ENCODE measurements at regions not wholly inside any gene's neighbourhood (a gene's known extent, or its start where the extent isn't known, plus 50 kb on each side); places are given as distances from the start of the nearest gene placed in this dataset.
A peak's percentile ranks its signal among the peaks of the same experiment; 100 is the strongest.
"Not testable (repeated sequence)": the region's sequence is repeated elsewhere in the genome, so short reads cannot be mapped to it uniquely, and the experiment has no call there.

GRCh38 chr5:89377767-89378455, 494.9 kb upstream of the MEF2C start:
- DNase-seq, result no peak

- peak; percentile 1 to 85 for DNase-seq
Measured at GRCh38 chr5:89374818-89375521, 492.0 kb upstream of the MEF2C start.

- peak; percentile 66 to 93 for DNase-seq
Measured at GRCh38 chr5:89374144-89374784, 491.3 kb upstream of the MEF2C start.

- DNase-seq, result no peak
Measured at GRCh38 chr5:89372176-89372575, 489.2 kb upstream of the MEF2C start.

- DNase-seq, result no peak
Measured at GRCh38 chr5:89371646-89372045, 488.7 kb upstream of the MEF2C start.

- no peak for DNase-seq
Measured at GRCh38 chr5:89359046-89359445, 476.1 kb upstream of the MEF2C start.

GRCh38 chr5:89353837-89354551, 471.0 kb upstream of the MEF2C start:
- DNase-seq, result no peak

- no peak for DNase-seq
Measured at GRCh38 chr5:89351975-89352374, 469.0 kb upstream of the MEF2C start.

GRCh38 chr5:89351222-89351621, 468.2 kb upstream of the MEF2C start:
- no peak for DNase-seq

GRCh38 chr5:89350684-89351083, 467.7 kb upstream of the MEF2C start:
- no peak for DNase-seq

- peak in 1 of 2 experiments; percentile 13 for DNase-seq
Measured at GRCh38 chr5:89349246-89349980, 466.4 kb upstream of the MEF2C start.

GRCh38 chr5:89346573-89346972, 463.6 kb upstream of the MEF2C start:
- DNase-seq, result no peak

GRCh38 chr5:89343666-89344065, 460.7 kb upstream of the MEF2C start:
- peak in 1 of 2 experiments; percentile 13 for DNase-seq

- DNase-seq, result no peak
Measured at GRCh38 chr5:89342106-89342876, 459.3 kb upstream of the MEF2C start.

GRCh38 chr5:89338935-89339334, 456.0 kb upstream of the MEF2C start:
- DNase-seq, result no peak

- DNase-seq, result no peak
Measured at GRCh38 chr5:89336111-89336510, 453.1 kb upstream of the MEF2C start.

- DNase-seq, result no peak
Measured at GRCh38 chr5:89330140-89330539, 447.2 kb upstream of the MEF2C start.

- no peak for DNase-seq
Measured at GRCh38 chr5:89327608-89328007, 444.6 kb upstream of the MEF2C start.

GRCh38 chr5:89324990-89325389, 442.0 kb upstream of the MEF2C start:
- no peak for DNase-seq

- no peak for DNase-seq
Measured at GRCh38 chr5:89320421-89321277, 437.7 kb upstream of the MEF2C start.

GRCh38 chr5:89317838-89318237, 434.9 kb upstream of the MEF2C start:
- not testable (repeated sequence) for DNase-seq

All from NCI-H2081 (cell line).